ENCODE measurements at regions not wholly inside any gene's neighbourhood (a gene's known extent, or its start where the extent isn't known, plus 50 kb on each side); places are given as distances from the start of the nearest gene placed in this dataset.

- WGBS, 3 donors = 66 to 69% (median 67%) methylated on average over 3 of the region's 3 CpGs
- H3K9me3 ChIP-seq = no peaks in the 10 kb centered on the region
- DNase-seq = no peak
- no peak overlapping the region for H3K27ac ChIP-seq
- no peaks in the 10 kb centered on the region for H3K36me3 ChIP-seq
- no peaks in the 10 kb centered on the region for H3K27me3 ChIP-seq
- TF ChIP-seq CTCF (IDR thresholded peaks at IDR 0.05) = no peak
- TF ChIP-seq POLR2A (IDR thresholded peaks at IDR 0.05) = no peak
- no peak for TF ChIP-seq EP300 (IDR thresholded peaks at IDR 0.05)
- intact Hi-C loops (cut with DNase I) = no loop called here
- H3K4me1 ChIP-seq (ENCODE audit: insufficient read depth) = no peaks in the 10 kb centered on the region
- no peak overlapping the region for H3K4me3 ChIP-seq
Observed at GRCh38 chr3:27625864-27626263, 96.3 kb downstream of the EOMES start.

DNA sequence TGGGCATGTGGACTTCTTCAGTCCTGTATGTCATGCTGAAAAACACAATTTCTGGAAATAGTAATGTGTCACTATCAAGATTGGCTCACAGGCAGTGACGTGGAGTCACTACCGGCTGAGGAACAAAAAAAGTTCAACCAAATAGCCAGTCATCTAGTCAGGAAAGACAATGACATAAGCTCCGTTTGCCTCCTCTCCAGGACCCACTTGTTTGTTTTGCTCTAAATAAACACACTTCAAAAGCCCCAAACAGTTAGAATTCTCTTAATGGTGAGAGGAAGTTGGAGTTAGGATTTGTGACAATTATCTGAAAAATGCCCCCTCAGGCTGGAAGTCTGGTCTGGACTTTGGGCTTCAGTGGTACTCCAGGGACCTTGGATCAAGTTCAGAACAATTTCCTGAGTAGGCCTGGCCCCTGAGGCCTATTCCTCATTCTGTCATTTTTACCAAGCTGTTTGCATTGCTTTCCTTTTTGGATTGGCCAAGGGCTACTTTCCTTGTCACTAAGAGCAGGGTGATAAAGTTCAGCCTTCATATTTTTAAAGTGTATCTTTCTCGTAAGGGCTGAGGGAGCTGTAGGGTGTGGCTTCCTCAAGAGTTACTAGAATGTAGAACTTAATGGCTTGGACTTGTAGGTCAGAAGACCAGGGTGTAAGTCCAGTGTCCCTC, 98.9 kb downstream of the EOMES start:
- intact Hi-C loops (cut with DNase I) = no loop called here
- Histone ChIP-seq H3K27me3 (no peaks in the 10 kb centered on the region), H3K4me1 (ENCODE audit: insufficient read depth) (no peaks in the 10 kb centered on the region), H3K4me3 (no peak overlapping the region), H3K27ac (no peak overlapping the region), H3K36me3 (no peaks in the 10 kb centered on the region), H3K9me3 (no peaks in the 10 kb centered on the region)
- 62 to 72% (median 69%) methylated on average over 4 of the region's 4 CpGs for whole genome bisulfite sequencing, 3 donors
- TF ChIP-seq EP300 (IDR thresholded peaks at IDR 0.05) (no peak), CTCF (IDR thresholded peaks at IDR 0.05) (no peak), POLR2A (IDR thresholded peaks at IDR 0.05) (no peak)
- DNase-seq = no peak

DNA sequence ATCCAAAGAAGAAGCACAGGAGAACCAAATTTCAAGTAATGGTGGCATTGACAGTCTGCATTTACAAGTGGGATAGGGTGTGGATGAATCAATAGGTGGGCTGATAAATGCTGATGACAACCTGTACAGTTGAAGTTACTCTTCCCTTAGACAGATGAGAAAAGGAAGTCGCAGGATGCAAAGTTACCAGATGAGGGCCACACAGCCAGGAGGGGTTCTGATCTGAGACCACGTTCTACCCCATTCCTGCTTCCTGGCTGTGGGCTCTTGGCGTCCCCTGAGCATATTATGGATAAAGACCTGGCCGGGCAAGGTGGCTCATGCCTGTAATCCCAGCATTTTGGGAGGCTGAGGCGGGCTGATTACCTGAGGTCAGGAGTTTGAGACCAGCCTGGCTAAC, 104.6 kb downstream of the EOMES start:
- no peak overlapping the region for H3K27ac ChIP-seq
- no peaks in the 10 kb centered on the region for H3K4me1 ChIP-seq (ENCODE audit: insufficient read depth)
- 78 to 86% (median 80%) methylated on average over 5 of the region's 5 CpGs for WGBS, 3 donors
- peaks cover 0 to 7% of the 10 kb centered on the region in 2 donors for H3K9me3 ChIP-seq
- TF ChIP-seq EP300 (IDR thresholded peaks at IDR 0.05) (no peak), CTCF (IDR thresholded peaks at IDR 0.05) (no peak), POLR2A (IDR thresholded peaks at IDR 0.05) (no peak)
- H3K36me3 ChIP-seq = no peaks in the 10 kb centered on the region
- no peak for DNase-seq
- intact Hi-C loops (cut with DNase I) = no loop called here
- no peaks in the 10 kb centered on the region for H3K27me3 ChIP-seq
- no peak overlapping the region for H3K4me3 ChIP-seq

- intact Hi-C loops (cut with DNase I) = no loop called here
- no peaks in the 10 kb centered on the region for H3K4me1 ChIP-seq (ENCODE audit: insufficient read depth)
- no peaks in the 10 kb centered on the region for H3K36me3 ChIP-seq
- peaks cover 0 to 7% of the 10 kb centered on the region in 2 donors for H3K9me3 ChIP-seq
- no peak for DNase-seq
- 83 to 91% (median 89%) methylated on average over 4 of the region's 4 CpGs for WGBS, 3 donors
- H3K27me3 ChIP-seq = no peaks in the 10 kb centered on the region
- no peak overlapping the region for H3K4me3 ChIP-seq
- TF ChIP-seq EP300 (IDR thresholded peaks at IDR 0.05) (no peak), POLR2A (IDR thresholded peaks at IDR 0.05) (no peak), CTCF (IDR thresholded peaks at IDR 0.05) (no peak)
- H3K27ac ChIP-seq = no peak overlapping the region
Observed at GRCh38 chr3:27616031-27616430, 106.1 kb downstream of the EOMES start.

All from ovary (tissue), 7 donors.